Upper lobe of left lung (tissue), 4 donors: ENCODE measurements at regions not wholly inside any gene's neighbourhood (a gene's known extent, or its start where the extent isn't known, plus 50 kb on each side); places are given as distances from the start of the nearest gene placed in this dataset.

Source experiments
- CTCF ChIP-seq, 6 experiments: fragments of 450-650 bp in 4 of 6; fragments of 200-600 bp in 2 of 6; sonication (generic) in 2 of 6; IDR thresholded peaks; one replicate each; pipeline ENCODE4 v1.5.1; 2016 to 2019; ENCODE audit warnings: antibody characterized with exemption in 6 of 6
- POLR2A ChIP-seq, 4 donors: fragments of 450-650 bp; IDR thresholded peaks; one replicate each; pipeline ENCODE4 v1.5.1; 2016 to 2017; ENCODE audit warnings: antibody characterized with exemption in 4 of 4, mild to moderate bottlenecking in 2 of 4
- POLR2AphosphoS5 ChIP-seq, 2 donors: sonication (generic); formaldehyde crosslinking; IDR thresholded peaks; one replicate each; pipeline ENCODE4 v1.5.1; 2017; ENCODE audit warnings: antibody characterized with exemption in 2 of 2

GRCh38 chr16:16945207-16945606, 525.6 kb downstream of the XYLT1 start:
- TF ChIP-seq POLR2A (IDR thresholded peaks at IDR 0.05), result no peak
- TF ChIP-seq CTCF (IDR thresholded peaks at IDR 0.05), result no peak
- TF ChIP-seq POLR2AphosphoS5 (IDR thresholded peaks at IDR 0.05), result no peak
